ENCODE measurements at regions not wholly inside any gene's neighbourhood (a gene's known extent, or its start where the extent isn't known, plus 50 kb on each side); places are given as distances from the start of the nearest gene placed in this dataset.

- TF ChIP-seq ZNF462 (CRISPR knock-in tag; IDR thresholded peaks at IDR 0.05) = no peak
- TF ChIP-seq ZNF331 (CRISPR knock-in tag; IDR thresholded peaks at IDR 0.05; ENCODE audit: low read depth) = no peak
- TF ChIP-seq STAT1 (IDR thresholded peaks at IDR 0.05; ENCODE audit: unreplicated experiment) = no peak
- TF ChIP-seq REST (IDR thresholded peaks at IDR 0.05; ENCODE audit: unreplicated experiment) = no peak
- no peak for TF ChIP-seq NANOG (IDR thresholded peaks at IDR 0.05; ENCODE audit: borderline replicate concordance)
- TF ChIP-seq EZH2phosphoT487 (IDR thresholded peaks at IDR 0.05; ENCODE audit: unreplicated experiment) = no peak
- no peak for TF ChIP-seq CREB1 (CRISPR knock-in tag; IDR thresholded peaks at IDR 0.05; ENCODE audit: low read depth)
- no peak for TF ChIP-seq ZNF114 (CRISPR knock-in tag; IDR thresholded peaks at IDR 0.05)
Observed at GRCh38 chr11:128226106-128226716, 361.1 kb downstream of the ETS1 start (continued).

Data from GM23338 (cell line).